H9 (cell line): ENCODE measurements at regions not wholly inside any gene's neighbourhood (a gene's known extent, or its start where the extent isn't known, plus 50 kb on each side); places are given as distances from the start of the nearest gene placed in this dataset.

ENCODE experiments used
- DNase-seq: peaks from one replicate; pipeline ENCODE4 v3.0.0-alpha.2; 2017
- H2AFZ ChIP-seq: one replicate; pipeline ENCODE4 v1.6.1; 2013; ENCODE audit warnings: mild to moderate bottlenecking, low read length, control low read depth, moderate library complexity
- H2AK5ac ChIP-seq: 2 replicates; pipeline ENCODE4 v1.6.1; 2013; ENCODE audit warnings: low read length, control low read depth, mixed read lengths; ENCODE audit not compliant: insufficient read length
- H2BK120ac ChIP-seq: one replicate; pipeline ENCODE4 v1.6.1; 2013; ENCODE audit warnings: low read depth, mild to moderate bottlenecking, low read length, control low read depth, inconsistent platforms; ENCODE audit not compliant: poor library complexity, severe bottlenecking
- H2BK12ac ChIP-seq: 2 replicates; pipeline ENCODE4 v1.6.1; 2013; ENCODE audit warnings: low read length, control low read depth, mixed read lengths, low read depth; ENCODE audit not compliant: insufficient read length
- H2BK15ac ChIP-seq: 2 replicates; pipeline ENCODE4 v1.6.1; 2013; ENCODE audit warnings: low read depth, low read length, control low read depth
- H2BK20ac ChIP-seq: one replicate; pipeline ENCODE4 v1.6.1; 2013; ENCODE audit warnings: low read depth, mild to moderate bottlenecking, low read length, control low read depth, inconsistent platforms; ENCODE audit not compliant: poor library complexity, severe bottlenecking
- H2BK5ac ChIP-seq: 2 replicates; pipeline ENCODE4 v1.6.1; 2013; ENCODE audit warnings: low read length, control low read depth, mixed read lengths; ENCODE audit not compliant: insufficient read length
- H3K14ac ChIP-seq: 2 replicates; pipeline ENCODE4 v1.6.1; 2013; ENCODE audit warnings: low read length, control low read depth; ENCODE audit not compliant: insufficient read depth
- H3K18ac ChIP-seq: 2 replicates; pipeline ENCODE4 v1.6.1; 2013; ENCODE audit warnings: low read depth, mild to moderate bottlenecking, mixed read lengths, low read length, control low read depth; ENCODE audit not compliant: insufficient read length
- H3K23ac ChIP-seq: 2 replicates; pipeline ENCODE4 v1.6.1; 2013; ENCODE audit warnings: low read length, control low read depth, mixed read lengths, low read depth; ENCODE audit not compliant: insufficient read length
- H3K23me2 ChIP-seq: 2 replicates; pipeline ENCODE4 v1.6.1; 2013; ENCODE audit warnings: low read depth, mild to moderate bottlenecking, mixed read lengths, low read length, control low read depth; ENCODE audit not compliant: insufficient read length, poor library complexity, severe bottlenecking
- H3K27ac ChIP-seq: 2 replicates; pipeline ENCODE4 v1.5.1; 2013; ENCODE audit warnings: low read length, control low read depth, mixed read lengths, low read depth; ENCODE audit not compliant: insufficient read length
- H3K27me3 ChIP-seq: 2 replicates; pipeline ENCODE4 v1.6.1; 2013; ENCODE audit warnings: low read length, control low read depth, inconsistent platforms; ENCODE audit not compliant: insufficient read depth
- H3K4ac ChIP-seq: 2 replicates; pipeline ENCODE4 v1.6.1; 2013; ENCODE audit warnings: low read depth, mild to moderate bottlenecking, control low read depth, inconsistent platforms, low read length, moderate library complexity
- H3K4me1 ChIP-seq: 2 replicates; pipeline ENCODE4 v1.6.1; 2013; ENCODE audit warnings: low read length, control low read depth, inconsistent platforms; ENCODE audit not compliant: insufficient read depth
- H3K4me2 ChIP-seq: 2 replicates; pipeline ENCODE4 v1.6.1; 2013; ENCODE audit warnings: low read length, control low read depth, mixed read lengths; ENCODE audit not compliant: insufficient read length, insufficient read depth
- H3K56ac ChIP-seq: 2 replicates; pipeline ENCODE4 v1.6.1; 2013; ENCODE audit warnings: low read depth, mild to moderate bottlenecking, mixed read lengths, low read length, control low read depth; ENCODE audit not compliant: insufficient read length
- H3K79me1 ChIP-seq: 2 replicates; pipeline ENCODE4 v1.6.1; 2013; ENCODE audit warnings: low read depth, mild to moderate bottlenecking, moderate library complexity, low read length, control low read depth, inconsistent platforms; ENCODE audit not compliant: insufficient read depth, poor library complexity, severe bottlenecking
- H3K79me2 ChIP-seq: 2 replicates; pipeline ENCODE4 v1.6.1; 2013; ENCODE audit warnings: low read length, control low read depth, inconsistent platforms; ENCODE audit not compliant: insufficient read depth
- H3K9ac ChIP-seq: 2 replicates; pipeline ENCODE4 v1.6.1; 2013; ENCODE audit warnings: low read length, control low read depth, mixed read lengths; ENCODE audit not compliant: insufficient read length; ENCODE audit errors: extremely low read depth
- H3K9me3 ChIP-seq: one replicate; pipeline ENCODE4 v1.6.1; 2013; ENCODE audit warnings: low read depth, low read length, inconsistent platforms; ENCODE audit not compliant: control insufficient read depth
- H3T11ph ChIP-seq: one replicate; pipeline ENCODE4 v1.6.1; 2013; ENCODE audit warnings: mild to moderate bottlenecking, low read length, control low read depth, inconsistent platforms
- H4K20me1 ChIP-seq: one replicate; pipeline ENCODE4 v1.6.1; 2013; ENCODE audit not compliant: control insufficient read depth, insufficient read length, insufficient read depth
- H4K5ac ChIP-seq: 2 replicates; pipeline ENCODE4 v1.6.1; 2013; ENCODE audit warnings: low read depth, mild to moderate bottlenecking, mixed read lengths, low read length, control low read depth; ENCODE audit not compliant: insufficient read length
- H4K8ac ChIP-seq: replicated peaks from 2 replicates; pipeline ENCODE4 v1.6.1; 2013; ENCODE audit warnings: low read length, control low read depth, mixed read lengths, low read depth; ENCODE audit not compliant: insufficient read length
- H4K91ac ChIP-seq: 2 replicates; pipeline ENCODE4 v1.6.1; 2013; ENCODE audit warnings: low read depth, mild to moderate bottlenecking, moderate library complexity, mixed read lengths, low read length, control low read depth; ENCODE audit not compliant: insufficient read length
- H3K27ac Mint-ChIP-seq, 3 experiments: 2 replicates in 2 of 3; 3 replicates in 1 of 3; pipeline ENCODE4 v1.8.0; 2020 to 2021; ENCODE audit warnings: mixed read lengths in 3 of 3, mild to moderate bottlenecking in 1 of 3, moderate library complexity in 1 of 3
- H3K27me3 Mint-ChIP-seq: 2 replicates; pipeline ENCODE4 v1.8.0; 2021; ENCODE audit warnings: low read depth, mild to moderate bottlenecking, moderate library complexity, mixed read lengths
- H3K36me3 Mint-ChIP-seq, 3 experiments: 2 replicates in 2 of 3; 3 replicates in 1 of 3; pipeline ENCODE4 v1.8.0; 2020 to 2021; ENCODE audit warnings: low read depth in 3 of 3, mixed read lengths in 3 of 3; ENCODE audit not compliant: insufficient read depth in 1 of 3
- H3K4me1 Mint-ChIP-seq, 2 experiments: 2 replicates each; pipeline ENCODE4 v1.8.0; 2020; ENCODE audit warnings: mixed read lengths in 2 of 2
- H3K4me3 Mint-ChIP-seq, 2 experiments: 2 replicates in 1 of 2; 3 replicates in 1 of 2; pipeline ENCODE4 v1.8.0; 2020 to 2021; ENCODE audit warnings: mild to moderate bottlenecking in 2 of 2, mixed read lengths in 2 of 2, moderate library complexity in 1 of 2
- H3K9me3 Mint-ChIP-seq, 2 experiments: 2 replicates in 1 of 2; 3 replicates in 1 of 2; pipeline ENCODE4 v1.8.0; 2020; ENCODE audit warnings: mild to moderate bottlenecking in 2 of 2, mixed read lengths in 2 of 2, moderate library complexity in 1 of 2
- CTCF ChIP-seq: fragments of 200-600 bp; sonication (generic); conservative IDR thresholded peaks from 3 replicates; pipeline ENCODE4 v1.8.0; 2021; ENCODE audit warnings: antibody characterized with exemption, mild to moderate bottlenecking

- Mint-ChIP-seq H3K27me3 (no peaks in the 10 kb centered on the region; the same call in 1 of the 2 replicates), H3K4me3 (no peak overlapping the region), H3K36me3 (no peaks in the 10 kb centered on the region), H3K4me1 (no peaks in the 10 kb centered on the region), H3K27ac (no peak overlapping the region), H3K9me3 (no peaks in the 10 kb centered on the region)
- Histone ChIP-seq H3K56ac (no peak overlapping the region), H4K20me1 (no peaks in the 10 kb centered on the region), H3K9ac (no peak overlapping the region), H3K14ac (no peak overlapping the region), H3T11ph (no peak overlapping the region), H3K79me2 (no peaks in the 10 kb centered on the region), H3K23me2 (no peaks in the 10 kb centered on the region), H4K8ac (no peak overlapping the region), H3K27ac (no peak overlapping the region), H2BK120ac (no peak overlapping the region), H3K27me3 (no peaks in the 10 kb centered on the region; the same call in 1 of the 2 replicates), H2AK5ac (no peak overlapping the region), H2BK20ac (no peak overlapping the region), H4K91ac (no peak overlapping the region), H3K4ac (no peak overlapping the region), H3K4me1 (no peaks in the 10 kb centered on the region), H3K4me2 (no peak overlapping the region), H4K5ac (no peak overlapping the region), H2AFZ (no peak overlapping the region), H3K79me1 (no peaks in the 10 kb centered on the region), H3K9me3 (no peaks in the 10 kb centered on the region), H2BK5ac (no peak overlapping the region), H2BK15ac (no peak overlapping the region), H3K23ac (no peak overlapping the region), H3K18ac (no peak overlapping the region), H2BK12ac (no peak overlapping the region)
- DNase-seq = no peak
- no peak for TF ChIP-seq CTCF
Observed at GRCh38 chr12:91722072-91722471, 423.6 kb downstream of the BTG1 start.
